ENCODE measurements at regions not wholly inside any gene's neighbourhood (a gene's known extent, or its start where the extent isn't known, plus 50 kb on each side); places are given as distances from the start of the nearest gene placed in this dataset.

GRCh38 chr5:109601736-109602135, 88.0 kb upstream of the MAN2A1 start:
- Mint-ChIP-seq H3K27ac (no peak overlapping the region), H3K27me3 (peaks cover 0 to 3% (median 0%) of the 10 kb centered on the region in 5 donors), H3K9me3 (peaks cover 0 to 3% (median 0%) of the 10 kb centered on the region in 11 donors), H3K4me1 (no peaks in the 10 kb centered on the region), H3K4me3 (no peak overlapping the region), H3K36me3 (no peaks in the 10 kb centered on the region)
- H3K9me3 ChIP-seq (ENCODE audit: control insufficient read depth in 2 of 3, low read length in 3 of 3), result no peaks in the 10 kb centered on the region
- ChIA-PET CTCF (no interaction called here), POLR2A (no interaction called here)
- no peak overlapping the region for H3K27ac ChIP-seq (ENCODE audit: low read depth, low read length)
- no peaks in the 10 kb centered on the region for H3K36me3 ChIP-seq (ENCODE audit: control insufficient read depth in 2 of 3, insufficient read depth in 3 of 3, low read length in 3 of 3)
- H3K4me3 ChIP-seq (ENCODE audit: low read length), result no peak overlapping the region
- intact Hi-C loops (cut with micrococcal nuclease), result no loop called here
- ATAC-seq, result no peak
- no peaks in the 10 kb centered on the region for H3K4me1 ChIP-seq (ENCODE audit: control insufficient read depth in 2 of 2, insufficient read depth in 2 of 2, low read length in 2 of 2)
- no peak for DNase-seq
- H3K27me3 ChIP-seq (ENCODE audit: control insufficient read depth in 2 of 2, insufficient read depth in 2 of 2, low read length in 2 of 2), result no peaks in the 10 kb centered on the region

GRCh38 chr5:109597893-109598292, 91.8 kb upstream of the MAN2A1 start:
- intact Hi-C loops (cut with micrococcal nuclease), result loop anchor here in 1 of 2 donors (10.0 kb wide), 1 partner anchor 327 kb away; no protein-coding TSS in a partner anchor

GRCh38 chr5:109594217-109594616, 95.5 kb upstream of the MAN2A1 start:
- H3K27ac ChIP-seq (ENCODE audit: low read depth, low read length), result no peak overlapping the region
- no peaks in the 10 kb centered on the region for H3K36me3 ChIP-seq (ENCODE audit: control insufficient read depth in 2 of 3, insufficient read depth in 3 of 3, low read length in 3 of 3)
- ChIA-PET CTCF (no interaction called here), POLR2A (no interaction called here)
- Mint-ChIP-seq H3K27ac (no peak overlapping the region), H3K27me3 (no peaks in the 10 kb centered on the region), H3K4me1 (peaks cover 0 to 16% (median 10%) of the 10 kb centered on the region in 7 donors), H3K9me3 (no peaks in the 10 kb centered on the region), H3K4me3 (no peak overlapping the region), H3K36me3 (no peaks in the 10 kb centered on the region)
- no peaks in the 10 kb centered on the region for H3K4me1 ChIP-seq (ENCODE audit: control insufficient read depth in 2 of 2, insufficient read depth in 2 of 2, low read length in 2 of 2)
- intact Hi-C loops (cut with micrococcal nuclease), result loop anchor here in 1 of 2 donors (10.0 kb wide), 1 partner anchor 331 kb away; no protein-coding TSS in a partner anchor
- ATAC-seq (no peak), DNase-seq (no peak)
- H3K4me3 ChIP-seq (ENCODE audit: low read length), result no peak overlapping the region
- no peaks in the 10 kb centered on the region for H3K9me3 ChIP-seq (ENCODE audit: control insufficient read depth in 2 of 3, low read length in 3 of 3)
- H3K27me3 ChIP-seq (ENCODE audit: control insufficient read depth in 2 of 2, insufficient read depth in 2 of 2, low read length in 2 of 2), result no peaks in the 10 kb centered on the region

More at GRCh38 chr5:109597893-109598292, 91.8 kb upstream of the MAN2A1 start:
- POLR2A ChIA-PET, result no interaction called here
- CTCF ChIA-PET, result no interaction called here
- no peaks in the 10 kb centered on the region for H3K9me3 ChIP-seq (ENCODE audit: control insufficient read depth in 2 of 3, low read length in 3 of 3)
- no peak overlapping the region for H3K4me3 ChIP-seq (ENCODE audit: low read length)
- H3K27ac Mint-ChIP-seq, result no peak overlapping the region
- ATAC-seq, result no peak
- H3K27me3 ChIP-seq (ENCODE audit: control insufficient read depth in 2 of 2, insufficient read depth in 2 of 2, low read length in 2 of 2), result no peaks in the 10 kb centered on the region
- H3K36me3 Mint-ChIP-seq, result no peaks in the 10 kb centered on the region
- H3K4me1 Mint-ChIP-seq, result peaks cover 0 to 11% (median 10%) of the 10 kb centered on the region in 7 donors
- H3K27ac ChIP-seq (ENCODE audit: low read depth, low read length), result no peak overlapping the region
- H3K4me3 Mint-ChIP-seq, result no peak overlapping the region
- H3K36me3 ChIP-seq (ENCODE audit: control insufficient read depth in 2 of 3, insufficient read depth in 3 of 3, low read length in 3 of 3), result no peaks in the 10 kb centered on the region
- no peaks in the 10 kb centered on the region for H3K4me1 ChIP-seq (ENCODE audit: control insufficient read depth in 2 of 2, insufficient read depth in 2 of 2, low read length in 2 of 2)
- no peak for DNase-seq
- H3K9me3 Mint-ChIP-seq, result peaks cover 0 to 3% (median 0%) of the 10 kb centered on the region in 11 donors
- peaks cover 0 to 3% (median 0%) of the 10 kb centered on the region in 5 donors for H3K27me3 Mint-ChIP-seq

- POLR2A ChIA-PET, result no interaction called here
- Mint-ChIP-seq H3K4me3 (no peak overlapping the region), H3K36me3 (no peaks in the 10 kb centered on the region), H3K27me3 (no peaks in the 10 kb centered on the region), H3K9me3 (no peaks in the 10 kb centered on the region), H3K27ac (no peak overlapping the region), H3K4me1 (peaks cover 0 to 16% (median 10%) of the 10 kb centered on the region in 7 donors)
- Histone ChIP-seq H3K4me3 (ENCODE audit: low read length) (no peak overlapping the region), H3K4me1 (ENCODE audit: control insufficient read depth in 2 of 2, insufficient read depth in 2 of 2, low read length in 2 of 2) (no peaks in the 10 kb centered on the region), H3K27ac (ENCODE audit: low read depth, low read length) (no peak overlapping the region), H3K36me3 (ENCODE audit: control insufficient read depth in 2 of 3, insufficient read depth in 3 of 3, low read length in 3 of 3) (no peaks in the 10 kb centered on the region), H3K9me3 (ENCODE audit: control insufficient read depth in 2 of 3, low read length in 3 of 3) (no peaks in the 10 kb centered on the region), H3K27me3 (ENCODE audit: control insufficient read depth in 2 of 2, insufficient read depth in 2 of 2, low read length in 2 of 2) (no peaks in the 10 kb centered on the region)
- DNase-seq, result no peak
- no peak for ATAC-seq
- intact Hi-C loops (cut with micrococcal nuclease), result loop anchor here in 1 of 2 donors (1.0 to 10.0 kb wide), 6 partner anchors 98 to 1035 kb away; partner anchors contain the start of gene MAN2A1
- CTCF ChIA-PET, result interaction anchor here (0.8 kb wide), 1 partner anchor 1034 kb away, joined by 3 read pairs; no protein-coding TSS in a partner anchor
Measured at GRCh38 chr5:109590799-109591198, 98.9 kb upstream of the MAN2A1 start.

- no peak overlapping the region for H3K27ac ChIP-seq (ENCODE audit: low read depth, low read length)
- Mint-ChIP-seq H3K27ac (peak overlapping the region in 2 of 9 donors; percentile 38 to 47), H3K27me3 (peaks cover 0 to 2% (median 0%) of the 10 kb centered on the region in 5 donors), H3K4me3 (no peak overlapping the region), H3K36me3 (no peaks in the 10 kb centered on the region), H3K4me1 (peaks cover 0 to 16% (median 10%) of the 10 kb centered on the region in 7 donors), H3K9me3 (no peaks in the 10 kb centered on the region)
- DNase-seq (peak in 5 of 9 donors; percentile 7 to 39 (median 12)), ATAC-seq (peak; percentile 54)
- intact Hi-C loops (cut with micrococcal nuclease), result loop anchor here in 1 of 2 donors (1.0 to 10.0 kb wide), 6 partner anchors 99 to 1035 kb away; partner anchors contain the start of gene MAN2A1
- POLR2A ChIA-PET, result no interaction called here
- no peaks in the 10 kb centered on the region for H3K36me3 ChIP-seq (ENCODE audit: control insufficient read depth in 2 of 3, insufficient read depth in 3 of 3, low read length in 3 of 3)
- H3K9me3 ChIP-seq (ENCODE audit: control insufficient read depth in 2 of 3, low read length in 3 of 3), result no peaks in the 10 kb centered on the region
- CTCF ChIA-PET, result no interaction called here
- H3K4me3 ChIP-seq (ENCODE audit: low read length), result no peak overlapping the region
- H3K4me1 ChIP-seq (ENCODE audit: control insufficient read depth in 2 of 2, insufficient read depth in 2 of 2, low read length in 2 of 2), result no peaks in the 10 kb centered on the region
- H3K27me3 ChIP-seq (ENCODE audit: control insufficient read depth in 2 of 2, insufficient read depth in 2 of 2, low read length in 2 of 2), result no peaks in the 10 kb centered on the region
Measured at GRCh38 chr5:109589986-109590385, 99.7 kb upstream of the MAN2A1 start.

- Histone ChIP-seq H3K36me3 (ENCODE audit: control insufficient read depth in 2 of 3, insufficient read depth in 3 of 3, low read length in 3 of 3) (no peaks in the 10 kb centered on the region), H3K4me3 (ENCODE audit: low read length) (no peak overlapping the region), H3K27ac (ENCODE audit: low read depth, low read length) (no peak overlapping the region), H3K9me3 (ENCODE audit: control insufficient read depth in 2 of 3, low read length in 3 of 3) (no peaks in the 10 kb centered on the region), H3K4me1 (ENCODE audit: control insufficient read depth in 2 of 2, insufficient read depth in 2 of 2, low read length in 2 of 2) (no peaks in the 10 kb centered on the region), H3K27me3 (ENCODE audit: control insufficient read depth in 2 of 2, insufficient read depth in 2 of 2, low read length in 2 of 2) (no peaks in the 10 kb centered on the region)
- intact Hi-C loops (cut with micrococcal nuclease), result no loop called here
- H3K9me3 Mint-ChIP-seq, result no peaks in the 10 kb centered on the region
- POLR2A ChIA-PET, result no interaction called here
- ATAC-seq, result no peak
- H3K27me3 Mint-ChIP-seq, result peaks cover 0 to 5% (median 0%) of the 10 kb centered on the region in 5 donors
- H3K4me1 Mint-ChIP-seq, result peaks cover 0 to 10% (median 4%) of the 10 kb centered on the region in 7 donors
- no peaks in the 10 kb centered on the region for H3K36me3 Mint-ChIP-seq
- CTCF ChIA-PET, result no interaction called here
- no peak overlapping the region for H3K4me3 Mint-ChIP-seq
- DNase-seq, result no peak
- H3K27ac Mint-ChIP-seq, result no peak overlapping the region
Measured at GRCh38 chr5:109589239-109589638, 100.5 kb upstream of the MAN2A1 start.

GRCh38 chr5:109588281-109589035, 101.3 kb upstream of the MAN2A1 start:
- Mint-ChIP-seq H3K27me3 (peaks cover 0 to 5% (median 0%) of the 10 kb centered on the region in 5 donors), H3K4me1 (peaks cover 0 to 5% (median 0%) of the 10 kb centered on the region in 7 donors), H3K36me3 (no peaks in the 10 kb centered on the region), H3K9me3 (no peaks in the 10 kb centered on the region), H3K27ac (no peak overlapping the region), H3K4me3 (no peak overlapping the region)
- ATAC-seq (no peak), DNase-seq (no peak)
- POLR2A ChIA-PET, result no interaction called here
- CTCF ChIA-PET, result no interaction called here
- H3K27me3 ChIP-seq (ENCODE audit: control insufficient read depth in 2 of 2, insufficient read depth in 2 of 2, low read length in 2 of 2), result no peaks in the 10 kb centered on the region
- H3K9me3 ChIP-seq (ENCODE audit: control insufficient read depth in 2 of 3, low read length in 3 of 3), result no peaks in the 10 kb centered on the region
- intact Hi-C loops (cut with micrococcal nuclease), result no loop called here
- no peaks in the 10 kb centered on the region for H3K4me1 ChIP-seq (ENCODE audit: control insufficient read depth in 2 of 2, insufficient read depth in 2 of 2, low read length in 2 of 2)
- H3K4me3 ChIP-seq (ENCODE audit: low read length), result no peak overlapping the region
- H3K27ac ChIP-seq (ENCODE audit: low read depth, low read length), result no peak overlapping the region
- H3K36me3 ChIP-seq (ENCODE audit: control insufficient read depth in 2 of 3, insufficient read depth in 3 of 3, low read length in 3 of 3), result no peaks in the 10 kb centered on the region
